Stimulated activated CD4-positive, alpha-beta T cell treated with anti-CD3 and anti-CD28 coated beads, Interleukin-4, amount 100 ng/mL, for 24 hours (primary cell): ENCODE measurements at regions not wholly inside any gene's neighbourhood (a gene's known extent, or its start where the extent isn't known, plus 50 kb on each side); places are given as distances from the start of the nearest gene placed in this dataset.
A peak's percentile ranks its signal among the peaks of the same experiment; 100 is the strongest.
"Not testable (repeated sequence)": the region's sequence is repeated elsewhere in the genome, so short reads cannot be mapped to it uniquely, and the experiment has no call there.

Source experiments
- DNase-seq: peaks from one replicate; pipeline ENCODE4 v3.0.0-alpha.2; 2020

DNA sequence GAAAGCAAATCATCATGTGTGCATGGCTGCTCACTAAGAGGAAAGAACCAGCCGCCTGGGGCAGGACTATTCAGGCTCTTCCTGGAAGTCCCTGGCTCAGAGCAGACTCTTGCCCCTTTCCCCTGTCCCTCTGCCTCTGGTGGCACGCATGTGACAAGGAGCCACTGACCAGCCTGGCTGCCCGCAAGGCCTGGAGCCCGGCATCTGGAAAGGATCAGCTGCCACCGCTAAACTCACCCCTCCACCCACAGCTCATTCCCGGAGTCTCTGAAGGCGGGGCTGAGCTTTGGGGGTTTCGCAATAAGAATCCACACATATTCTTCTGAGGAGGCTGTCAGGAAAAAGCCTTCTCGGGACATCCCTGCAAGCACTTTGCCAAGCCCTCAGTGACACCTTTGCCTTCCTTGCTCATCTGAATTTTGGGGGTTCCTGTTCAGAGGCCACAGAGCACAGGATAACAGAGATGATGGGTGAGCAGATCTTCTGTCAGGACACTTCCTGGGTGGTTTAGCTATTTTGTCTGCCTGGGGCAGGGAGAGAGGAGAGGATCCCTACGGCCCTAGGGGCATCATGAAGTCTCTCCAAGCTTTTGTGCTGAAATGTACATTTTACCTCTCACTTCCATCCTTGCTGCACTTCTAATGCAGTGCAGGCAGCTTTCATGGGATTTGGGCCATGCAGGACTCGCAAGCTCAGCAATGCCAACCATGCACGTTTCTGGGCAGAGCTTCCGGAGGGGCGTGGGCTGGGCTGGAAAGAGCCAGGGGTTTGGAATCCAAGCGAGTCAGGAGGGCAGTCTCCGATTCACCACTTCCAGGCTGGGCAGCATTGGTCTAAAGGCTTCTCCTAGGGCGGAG lies 124.8 kb upstream of the MAP1LC3B2 start:
- no peak for DNase-seq

DNA sequence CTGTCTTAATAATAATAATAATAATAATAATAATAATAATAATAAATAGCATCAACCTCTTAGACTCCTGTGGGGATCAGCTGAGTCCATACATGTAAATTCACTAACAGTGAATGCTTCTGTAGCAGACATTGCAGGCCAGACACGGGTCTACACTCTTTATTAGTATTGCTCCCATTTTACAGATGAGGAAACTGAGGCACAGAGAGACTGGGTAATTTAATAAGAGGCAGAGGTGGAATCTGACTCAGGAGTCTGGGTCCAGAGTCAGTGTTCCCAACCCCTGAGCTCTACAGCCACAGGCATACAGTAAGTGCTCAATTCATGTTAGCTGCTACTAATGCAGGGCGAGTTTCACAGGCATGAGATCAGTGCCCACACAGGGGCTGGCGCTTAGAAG lies 123.2 kb upstream of the MAP1LC3B2 start:
- DNase-seq, result no peak

DNA sequence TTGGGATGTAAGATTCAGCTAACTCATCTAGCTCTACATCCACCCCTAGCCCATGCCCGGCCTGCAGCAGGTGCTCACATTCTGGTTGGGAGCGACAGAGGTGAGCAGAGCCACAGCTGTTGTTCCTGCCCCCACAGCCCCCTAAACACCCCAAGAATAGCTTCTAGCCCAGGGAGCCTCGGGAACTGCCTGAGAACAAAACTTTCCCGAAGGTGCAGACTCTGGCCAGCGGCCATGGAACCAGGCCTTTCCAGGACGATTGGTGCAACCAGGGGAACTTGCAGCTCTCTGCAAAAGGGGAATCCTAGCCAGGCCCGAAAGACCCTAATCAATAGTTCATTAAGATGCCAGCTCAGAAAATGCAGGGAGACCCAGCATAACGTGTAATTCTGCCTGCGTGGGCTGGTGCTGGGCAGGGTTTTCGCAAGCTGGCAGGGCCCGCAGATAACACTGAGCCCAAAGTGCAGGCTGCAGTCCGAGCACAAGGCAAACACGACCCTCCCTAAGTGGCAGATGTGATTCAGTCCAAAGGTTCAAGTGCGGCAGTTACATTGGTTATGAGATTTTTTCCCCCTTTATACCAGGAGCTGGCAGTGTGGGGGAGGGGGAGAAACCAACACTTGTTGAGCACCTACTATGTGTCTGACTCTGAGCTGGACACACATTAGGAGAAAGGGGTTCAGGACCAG lies 122.5 kb upstream of the MAP1LC3B2 start:
- DNase-seq, result no peak

DNA sequence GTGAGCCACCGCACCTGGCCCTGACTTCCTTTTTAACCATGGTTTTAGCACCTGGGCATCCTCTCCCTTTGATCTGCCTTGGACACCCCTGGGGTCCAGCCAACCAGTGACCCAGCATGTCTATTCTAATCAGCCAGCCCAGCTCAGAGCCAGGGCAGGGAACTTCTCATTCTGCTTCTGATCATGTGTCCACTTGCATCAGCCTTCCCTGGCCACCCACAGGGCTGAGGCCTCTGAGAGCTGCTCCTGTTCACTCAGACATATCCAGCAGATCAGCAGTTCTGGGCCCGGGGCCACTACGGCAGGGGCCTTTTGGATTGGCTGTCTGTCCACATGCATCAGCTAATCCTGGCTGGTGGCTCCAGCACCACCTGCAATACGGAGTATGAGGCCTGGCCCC lies 117.9 kb upstream of the MAP1LC3B2 start:
- no peak for DNase-seq

DNA sequence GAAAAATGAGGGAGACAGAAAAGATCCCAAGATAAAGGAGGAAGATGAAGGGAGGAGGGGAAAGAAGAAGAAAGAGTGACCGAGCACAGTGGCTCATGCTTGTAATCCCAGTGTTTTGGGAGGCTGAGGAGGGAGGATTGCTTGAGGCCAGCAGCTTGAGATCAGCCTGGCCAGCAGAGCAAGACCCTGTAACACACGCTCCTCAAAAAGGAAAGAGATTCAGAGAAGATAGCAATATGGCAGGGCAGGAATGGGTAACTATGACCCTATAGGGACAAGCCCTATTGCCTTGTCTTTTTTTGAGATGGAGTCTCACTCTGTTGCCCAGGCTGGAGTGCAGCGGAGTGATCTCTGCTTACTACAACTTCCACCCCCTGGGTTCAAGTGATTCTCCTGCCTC lies 116.9 kb upstream of the MAP1LC3B2 start:
- DNase-seq, result no peak

DNA sequence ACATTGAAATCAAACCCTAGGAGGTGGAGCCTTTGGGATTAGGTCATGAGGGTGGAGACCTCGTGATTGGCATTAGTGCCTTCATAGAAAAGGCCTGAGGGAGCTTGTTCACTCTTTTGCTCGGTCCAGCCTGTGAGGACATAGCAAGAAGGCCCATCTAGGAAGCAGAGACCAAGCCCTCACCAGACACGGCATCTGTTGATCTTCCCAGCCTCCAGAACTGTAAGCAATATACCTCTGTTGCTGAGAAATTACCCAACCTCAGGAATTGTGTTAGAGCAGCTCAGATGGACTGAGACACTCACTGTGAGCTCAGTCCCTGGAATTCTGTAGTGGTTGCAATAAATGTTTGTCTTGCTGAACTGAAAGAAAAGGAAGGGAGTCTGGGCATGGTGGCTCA lies 116.2 kb upstream of the MAP1LC3B2 start:
- no peak for DNase-seq

DNA sequence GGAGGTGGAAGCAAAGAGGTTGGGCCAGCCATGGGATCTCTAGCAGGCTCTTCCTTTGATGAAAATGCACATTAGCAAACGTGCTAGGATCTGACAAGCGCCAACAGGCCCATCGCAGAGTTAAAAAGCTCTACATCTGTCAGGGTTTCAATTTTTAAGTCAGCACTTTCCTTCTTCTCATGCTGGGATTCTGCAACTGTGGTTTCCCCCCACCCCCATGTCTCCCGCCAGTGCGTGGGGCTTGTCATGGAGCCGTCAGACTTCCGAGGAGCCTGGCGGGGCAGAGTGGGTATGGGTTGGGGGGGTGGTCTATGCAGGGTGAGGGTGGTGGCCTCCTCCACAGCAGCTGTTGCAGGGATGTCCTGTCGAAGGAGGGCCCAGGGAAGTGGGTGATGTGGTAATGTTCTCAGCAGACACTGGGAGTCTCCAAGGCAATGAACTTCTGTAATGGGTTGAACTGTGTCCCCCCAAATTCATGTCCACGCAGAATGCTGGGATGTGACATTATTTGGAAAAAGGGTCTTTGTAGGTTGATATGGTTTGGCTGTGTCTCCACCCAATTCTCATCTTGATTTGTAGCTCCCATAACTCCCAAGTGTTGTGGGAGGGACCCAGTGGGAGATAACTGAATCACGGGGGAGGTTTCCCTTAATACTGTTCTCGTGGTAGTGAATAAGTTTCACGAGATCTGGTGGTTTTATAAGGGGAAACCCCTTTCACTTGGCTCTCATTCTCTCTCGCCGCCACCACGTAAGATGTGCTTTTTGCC lies 115.2 kb upstream of the MAP1LC3B2 start:
- DNase-seq, result peak; percentile 12

DNA sequence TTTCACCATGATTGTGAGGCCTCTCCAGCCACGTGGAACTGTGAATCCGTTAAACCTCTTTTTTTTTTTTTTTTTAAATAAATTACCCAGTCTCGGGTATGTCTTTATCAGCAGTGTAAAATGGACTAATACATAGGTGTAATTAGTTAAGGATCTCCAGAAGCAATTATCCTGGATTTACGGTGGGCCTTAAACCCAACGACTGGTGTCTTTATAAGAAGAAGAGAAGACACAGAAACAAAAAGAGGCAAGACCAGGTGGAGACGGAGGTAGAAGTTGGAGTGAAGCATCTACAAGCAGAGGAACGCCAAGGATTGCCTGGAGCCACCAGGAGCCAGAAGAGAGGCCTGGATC lies 114.6 kb upstream of the MAP1LC3B2 start:
- DNase-seq, result no peak

DNA sequence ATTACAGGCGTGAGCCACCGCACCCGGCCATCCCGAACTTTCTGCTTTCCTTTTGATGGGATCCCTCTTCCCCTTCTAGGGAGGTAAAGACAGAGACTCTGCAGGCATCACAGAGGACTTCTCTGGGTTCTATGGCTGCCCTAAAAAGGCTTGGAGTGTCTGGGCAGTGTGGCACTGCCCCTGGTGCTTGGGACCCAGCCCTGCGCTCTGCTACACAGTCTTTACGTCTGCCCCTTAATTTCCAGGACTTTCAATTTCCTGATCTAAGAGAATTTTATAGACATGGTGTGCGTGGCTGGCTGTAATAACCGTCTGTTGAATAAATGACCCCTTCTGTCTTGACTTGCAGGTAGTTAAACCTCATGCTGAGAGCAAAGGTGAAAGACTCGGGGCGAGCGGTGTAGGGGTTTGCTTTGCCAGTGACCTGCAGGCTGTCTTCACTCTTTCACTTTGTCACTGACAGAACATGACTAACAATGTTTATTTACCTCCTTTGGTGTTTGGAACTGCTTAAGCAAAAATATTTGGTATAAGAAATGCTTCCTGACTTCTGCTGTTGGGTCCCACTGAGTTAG lies 110.9 kb upstream of the MAP1LC3B2 start:
- no peak for DNase-seq

DNA sequence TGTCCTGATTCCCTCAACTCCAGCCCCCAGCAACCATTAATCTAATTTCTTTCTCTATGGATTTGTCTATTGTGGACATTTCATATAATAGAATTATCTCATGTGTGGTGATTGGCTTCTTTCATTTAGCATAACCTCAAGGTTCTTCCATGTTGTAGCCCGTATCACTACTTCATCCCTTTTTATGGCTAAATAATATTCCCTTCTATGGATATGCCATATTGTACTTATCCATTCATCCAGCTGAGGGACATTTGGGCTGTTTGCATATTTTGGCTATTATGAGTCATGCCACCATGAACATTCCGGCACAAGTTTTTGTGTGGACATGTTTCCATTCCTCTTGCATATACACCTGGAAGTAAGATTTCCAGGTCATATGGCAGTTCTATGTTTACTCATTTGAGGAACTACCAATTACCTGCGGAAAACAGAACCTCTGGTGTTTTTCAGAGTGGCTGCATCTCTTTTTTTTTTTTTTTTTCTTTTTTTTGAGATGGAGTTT lies 108.7 kb upstream of the MAP1LC3B2 start:
- no peak for DNase-seq

DNA sequence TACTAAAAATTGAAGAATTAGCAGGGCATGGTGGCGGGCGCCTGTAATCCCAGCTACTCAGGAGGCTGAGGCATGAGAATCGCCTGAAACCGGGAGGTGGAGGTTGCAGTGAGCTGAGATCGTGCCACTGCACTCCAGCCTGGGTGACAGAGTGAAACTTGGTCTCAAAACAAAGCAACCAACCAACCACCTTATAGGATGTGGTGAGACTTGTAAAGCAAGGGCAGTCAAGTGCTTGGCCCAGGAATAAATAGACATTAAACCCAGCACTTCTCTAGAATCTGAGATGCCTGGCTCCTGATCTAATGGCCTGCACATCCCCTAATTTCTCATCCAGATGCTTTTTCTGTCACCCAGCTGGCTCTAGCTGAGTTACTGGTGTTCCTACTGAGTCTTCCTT lies 106.2 kb upstream of the MAP1LC3B2 start:
- not testable (repeated sequence) for DNase-seq

DNA sequence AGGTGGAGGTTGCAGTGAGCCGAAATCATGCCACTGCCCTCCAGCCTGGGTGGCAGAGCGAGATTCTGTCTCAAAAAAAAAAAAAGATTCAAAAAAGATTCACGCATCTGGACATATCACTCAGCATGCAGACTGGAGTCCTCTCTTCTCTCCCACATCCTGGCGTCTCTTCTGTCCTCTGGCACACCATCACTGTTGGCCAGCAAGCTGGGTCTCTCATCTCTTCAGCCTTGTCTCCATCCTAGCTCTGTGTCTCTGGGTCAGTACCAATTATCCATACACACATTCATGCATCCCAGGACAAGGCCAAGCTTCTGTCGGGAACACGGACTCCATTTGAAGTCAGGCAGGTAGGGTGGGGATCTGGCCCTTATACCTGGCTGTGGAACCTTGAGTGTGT lies 105.5 kb upstream of the MAP1LC3B2 start:
- DNase-seq, result no peak

DNA sequence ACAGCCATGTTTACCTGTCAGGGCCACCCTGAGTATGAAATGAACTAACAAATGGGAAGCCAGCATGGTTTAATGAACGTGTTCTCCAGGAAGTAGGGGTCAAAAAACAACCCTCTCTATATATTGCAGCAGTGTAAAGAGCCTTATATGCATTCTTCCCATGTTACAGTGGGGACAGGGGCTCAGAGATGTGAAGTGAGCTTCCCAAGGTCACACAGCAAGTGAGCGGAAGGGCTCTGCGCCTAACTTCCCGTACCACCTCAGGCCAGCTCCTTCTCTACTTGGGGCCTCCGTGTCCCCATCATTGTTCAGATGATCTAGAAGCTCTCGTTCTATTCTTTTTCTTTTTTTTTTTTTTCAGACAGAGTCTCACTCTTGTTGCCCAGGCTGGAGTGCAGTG lies 105.1 kb upstream of the MAP1LC3B2 start:
- DNase-seq, result no peak

DNA sequence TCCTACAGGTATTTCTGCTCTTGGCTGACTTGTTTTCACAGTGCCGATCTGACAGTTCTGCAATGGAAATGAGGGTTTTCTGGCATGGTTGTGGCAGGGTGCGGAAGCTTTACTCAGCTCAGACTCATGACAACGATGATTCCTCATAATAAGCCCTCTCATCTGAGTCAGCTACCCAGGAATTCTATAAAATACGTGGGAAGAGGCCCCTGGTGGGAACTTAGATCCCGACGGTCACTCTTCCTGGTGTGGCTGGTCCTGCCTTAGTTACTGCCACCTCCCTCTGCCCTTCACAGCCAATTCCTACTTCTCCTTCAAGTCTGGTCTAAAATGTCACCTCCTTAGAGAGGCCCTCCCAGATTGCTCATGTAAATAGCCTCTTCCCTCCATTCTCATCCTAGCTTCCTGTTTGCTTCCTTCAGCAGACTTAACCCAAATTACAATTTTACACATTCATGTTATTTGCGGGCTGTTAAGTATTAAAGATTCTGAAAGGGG lies 104.2 kb upstream of the MAP1LC3B2 start:
- DNase-seq, result no peak

DNA sequence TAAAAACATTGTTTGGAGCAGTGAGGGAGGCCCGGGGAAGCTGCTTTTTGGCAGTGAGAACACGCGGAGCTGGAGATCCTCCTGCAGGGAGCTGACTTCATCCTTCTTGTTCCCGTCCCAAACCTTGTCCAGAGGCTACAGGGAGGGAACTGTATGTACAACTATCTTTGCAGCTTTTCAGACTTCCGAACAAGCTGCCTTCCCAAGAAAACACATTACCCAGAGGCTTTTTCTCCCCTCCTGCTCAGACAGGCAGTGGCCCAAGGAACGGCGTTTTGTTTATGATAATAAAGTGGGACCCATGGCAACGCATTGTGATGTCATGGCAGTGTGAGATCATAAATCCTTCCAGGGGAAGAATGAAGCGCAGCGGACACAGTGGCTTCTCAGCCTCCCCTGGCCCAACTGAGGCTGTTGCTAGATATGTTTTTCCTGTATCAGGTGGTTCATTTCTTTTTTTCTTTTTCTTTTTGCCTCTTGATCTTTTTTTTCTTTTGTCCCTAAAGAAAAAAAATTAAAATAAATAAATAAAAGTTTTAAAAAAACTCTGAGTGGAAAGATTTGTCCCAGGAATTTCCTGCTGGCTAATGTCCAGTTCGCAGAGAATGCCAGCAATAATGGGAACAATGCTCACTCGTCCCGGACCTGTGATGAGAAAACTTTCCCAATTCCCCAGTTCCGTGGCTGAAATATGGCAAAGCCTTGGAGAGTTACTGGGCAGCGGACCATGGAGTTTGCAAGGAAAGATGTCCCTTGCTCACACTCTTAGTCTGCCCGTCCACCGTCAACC lies 103.4 kb upstream of the MAP1LC3B2 start:
- DNase-seq, result no peak

DNA sequence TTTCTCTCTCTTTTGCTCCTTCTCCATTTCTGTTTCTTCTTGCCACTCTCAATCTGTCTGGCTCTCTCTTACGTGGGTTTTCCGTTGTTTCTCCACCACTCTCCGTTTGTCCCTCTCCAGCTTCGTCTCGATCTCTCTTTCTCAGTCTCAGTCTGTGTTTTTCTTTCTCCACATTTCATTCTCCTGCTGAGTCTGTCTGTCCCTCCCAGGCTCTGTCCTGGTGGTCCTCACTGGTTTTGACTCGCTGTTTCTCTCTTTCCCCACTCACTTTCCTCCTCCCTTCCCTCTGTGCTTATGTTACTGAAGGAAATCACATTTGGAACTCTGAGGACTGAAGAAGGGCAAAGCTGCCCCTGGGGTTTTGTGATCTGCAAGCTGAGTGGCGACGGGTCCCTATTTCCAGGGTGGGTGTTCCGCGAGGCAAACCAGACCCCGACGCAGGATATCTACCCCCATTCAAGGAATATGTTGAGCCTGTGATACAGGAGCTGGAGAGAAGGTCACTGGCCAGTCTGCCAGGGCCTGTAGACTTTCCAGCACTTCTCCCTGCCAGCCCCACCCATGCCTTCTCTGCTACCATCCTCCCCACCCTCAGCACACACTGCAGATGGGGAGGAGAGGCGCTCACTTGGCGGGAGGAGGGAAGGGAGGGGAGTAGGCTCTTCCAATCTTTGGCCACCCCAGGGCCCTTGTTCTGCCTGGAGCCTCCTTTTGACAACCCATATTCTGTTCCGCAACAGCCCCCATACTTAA lies 102.7 kb upstream of the MAP1LC3B2 start:
- no peak for DNase-seq

DNA sequence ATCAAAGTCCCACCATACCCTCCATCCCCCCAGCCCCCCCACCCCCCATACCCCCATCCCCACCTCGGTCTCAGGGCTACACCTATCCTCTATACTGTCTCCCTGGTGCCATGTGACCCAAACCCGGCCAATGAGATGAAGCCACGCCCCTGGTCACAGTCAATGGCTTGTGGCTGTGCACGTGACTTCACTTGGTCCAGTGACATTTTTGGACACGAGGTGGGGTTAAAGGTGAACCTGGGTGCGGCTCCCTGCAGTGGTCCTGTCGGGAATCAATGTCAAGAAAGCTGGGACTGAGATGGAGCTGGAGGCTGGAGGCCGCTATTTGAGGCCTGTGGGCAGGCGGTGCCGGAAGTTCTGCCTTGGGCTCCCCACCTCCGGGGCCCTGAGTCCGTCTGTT lies 100.7 kb upstream of the MAP1LC3B2 start:
- no peak for DNase-seq

DNA sequence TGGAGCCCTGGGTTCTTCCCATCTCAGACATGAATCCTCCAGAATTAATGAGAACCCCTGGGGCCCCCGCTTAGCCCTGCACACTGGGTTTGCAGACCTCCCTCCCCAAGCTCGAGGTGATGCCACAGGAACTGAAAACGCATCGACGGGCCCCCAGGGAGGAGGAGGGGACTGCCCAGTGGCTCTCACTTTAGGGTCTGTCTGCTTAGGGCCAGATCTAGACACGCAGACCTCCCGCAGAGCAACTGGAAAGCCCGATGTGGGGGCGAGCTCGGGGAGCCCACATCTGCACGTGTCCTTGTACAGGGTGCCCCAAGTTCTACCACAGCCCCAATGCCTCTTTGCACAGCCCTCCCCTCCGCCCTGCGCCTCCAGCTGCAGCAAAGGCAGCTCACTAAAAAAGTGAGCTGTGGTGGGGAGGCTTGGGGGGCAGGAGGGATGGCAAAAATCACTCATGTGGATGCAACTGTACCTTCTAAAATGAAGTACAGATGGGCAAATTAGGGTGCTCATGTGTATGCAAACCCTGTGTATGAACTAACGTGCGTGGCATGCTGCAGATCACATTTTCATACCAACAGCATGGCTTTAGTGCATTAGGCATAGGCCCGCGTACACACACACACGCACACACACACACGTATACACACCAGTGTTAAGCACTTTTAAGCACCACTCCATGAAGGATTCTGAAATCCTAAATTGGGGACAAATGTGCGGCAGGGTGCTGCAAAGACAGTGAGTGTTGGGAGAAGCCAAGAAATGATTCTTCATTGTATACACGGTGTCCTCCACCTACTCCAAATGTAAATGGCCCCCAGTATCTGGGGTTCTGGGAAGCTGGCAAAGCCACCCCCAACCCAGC lies 99.9 kb upstream of the MAP1LC3B2 start:
- no peak for DNase-seq

DNA sequence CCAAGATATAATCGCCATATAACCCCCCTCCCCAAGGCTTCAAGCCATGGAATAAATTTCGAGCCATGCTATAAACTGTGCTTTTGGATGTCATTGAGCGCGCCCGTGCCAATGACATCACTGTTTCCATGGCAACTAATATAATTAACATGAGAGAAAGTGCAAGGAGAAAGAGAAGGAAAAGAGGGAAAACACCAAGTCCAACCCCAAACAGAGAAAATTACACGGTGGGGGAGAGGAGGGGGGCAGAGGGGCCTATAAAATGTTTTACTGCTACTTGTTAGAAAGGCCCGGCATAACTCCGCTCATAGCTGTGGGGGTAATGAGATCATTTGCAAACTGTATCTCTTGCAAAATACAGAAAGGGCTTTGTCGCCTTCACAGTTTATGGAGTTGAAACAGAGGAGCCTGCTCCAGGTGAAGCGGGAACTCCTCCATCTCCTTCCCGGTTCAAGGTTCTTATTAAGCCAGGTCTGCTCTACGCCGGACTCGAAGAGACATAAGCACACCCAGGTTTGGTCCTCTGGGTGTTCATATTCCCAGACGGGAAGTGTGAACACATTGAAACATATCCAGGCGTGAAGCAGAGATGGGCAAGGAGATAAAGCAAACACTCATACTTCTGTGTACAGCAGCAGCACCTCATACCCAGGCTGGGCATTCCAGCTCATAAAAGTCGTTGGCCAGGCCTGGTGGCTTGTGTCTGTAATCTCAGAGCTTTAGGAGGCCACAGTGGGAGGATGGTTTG lies 99.1 kb upstream of the MAP1LC3B2 start:
- DNase-seq, result no peak

DNA sequence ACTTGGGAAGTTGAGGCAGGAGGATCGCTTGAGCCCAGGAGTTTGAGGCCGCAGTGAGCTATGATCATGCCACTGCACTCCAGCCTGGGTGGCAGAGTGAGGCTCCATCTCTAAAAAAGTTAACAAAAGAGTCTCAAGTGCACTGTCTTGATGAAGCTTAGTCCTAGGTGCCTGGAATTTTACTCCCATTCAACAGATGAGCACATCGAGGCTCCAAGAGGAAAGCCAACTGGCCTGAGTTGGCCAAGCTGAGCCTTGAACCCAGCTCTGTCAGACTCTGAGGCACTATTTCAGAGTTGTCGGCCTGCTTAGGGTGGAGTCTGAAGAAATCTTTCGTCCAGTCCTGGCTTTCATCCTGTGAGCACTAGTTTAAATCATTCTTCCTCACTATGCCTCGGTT lies 98.1 kb upstream of the MAP1LC3B2 start:
- DNase-seq, result no peak
